ENCODE measurements at regions not wholly inside any gene's neighbourhood (a gene's known extent, or its start where the extent isn't known, plus 50 kb on each side); places are given as distances from the start of the nearest gene placed in this dataset.

DNA sequence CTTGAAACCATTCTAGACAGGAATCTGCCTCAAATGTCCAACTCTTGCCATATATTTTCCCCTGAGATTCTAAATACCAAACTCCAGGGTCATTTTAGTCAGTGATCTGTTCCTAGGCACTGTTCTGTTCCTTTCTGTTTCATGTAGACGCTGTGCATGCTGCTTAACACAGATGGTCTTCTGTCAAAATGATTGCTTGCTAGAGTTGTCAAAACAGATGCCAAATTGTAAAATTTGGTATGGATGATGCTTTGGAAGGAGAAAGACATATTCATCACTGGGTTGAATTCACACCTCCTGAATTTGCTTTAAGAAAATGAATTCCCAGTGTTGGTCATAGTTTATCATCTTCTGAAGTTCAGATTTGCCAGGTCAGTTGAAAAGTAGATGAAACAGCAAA lies 425.9 kb downstream of the ETS1 start:
- TF ChIP-seq EZH2 (IDR thresholded peaks at IDR 0.05; ENCODE audit: insufficient read depth, low read length) (no peak), CTCF (IDR thresholded peaks at IDR 0.05; ENCODE audit: insufficient read depth, low read depth, low read length) (no peak)

All from astrocyte (in vitro differentiated cells and primary cell).